AG04449 (cell line): ENCODE measurements at regions not wholly inside any gene's neighbourhood (a gene's known extent, or its start where the extent isn't known, plus 50 kb on each side); places are given as distances from the start of the nearest gene placed in this dataset.

Source experiments
- CTCF ChIA-PET: fragments of 350-600 bp; formaldehyde crosslinking; extraction: SDS; loops from one replicate; lab custom pipeline; 2021; ENCODE audit warnings: antibody characterized with exemption; lab: Yijun Ruan, JAX
- POLR2A ChIA-PET: fragments of 400-600, 350-600 bp; formaldehyde crosslinking; extraction: SDS; loops from one replicate; lab custom pipeline; 2020; ENCODE audit warnings: antibody characterized with exemption, inconsistent platforms; lab: Yijun Ruan, JAX
- DNase-seq: peaks from one replicate; pipeline ENCODE4 v3.0.0-alpha.2; 2010; ENCODE audit warnings: low read depth, low spot score
- H3K4me3 ChIP-seq: 2 replicates; pipeline ENCODE4 v1.5.1; 2011; ENCODE audit warnings: low read depth, mild to moderate bottlenecking, control low read depth, low read length
- CTCF ChIP-seq: IDR thresholded peaks from one replicate; pipeline ENCODE4 v1.5.1; 2011; ENCODE audit warnings: mild to moderate bottlenecking, moderate library complexity, low read length, control low read depth, inconsistent platforms; ENCODE audit not compliant: insufficient read depth; ENCODE audit errors: missing control alignments

- H3K4me3 ChIP-seq: no peak overlapping the region
- ChIA-PET POLR2A (no interaction called here), CTCF (no interaction called here)
- no peak for TF ChIP-seq CTCF
- no peak for DNase-seq
Observed at GRCh38 chrX:9343971-9344370, 120.9 kb upstream of the TBL1X start.

GRCh38 chrX:9345957-9346356, 118.9 kb upstream of the TBL1X start:
- TF ChIP-seq CTCF: no peak
- ChIA-PET POLR2A (no interaction called here), CTCF (no interaction called here)
- DNase-seq: no peak
- no peak overlapping the region for H3K4me3 ChIP-seq

- H3K4me3 ChIP-seq: no peak overlapping the region
- POLR2A ChIA-PET: no interaction called here
- CTCF ChIA-PET: interaction anchor here (0.7 kb wide), 1 partner anchor 113 kb away, joined by 3 read pairs; no protein-coding TSS in a partner anchor
Observed at GRCh38 chrX:9349572-9350494, 115.0 kb upstream of the TBL1X start.

GRCh38 chrX:9351126-9351525, 113.7 kb upstream of the TBL1X start:
- TF ChIP-seq CTCF: no peak
- ChIA-PET POLR2A (no interaction called here), CTCF (no interaction called here)
- no peak for DNase-seq
- no peak overlapping the region for H3K4me3 ChIP-seq

More at GRCh38 chrX:9349572-9350494, 115.0 kb upstream of the TBL1X start:
- TF ChIP-seq CTCF: no peak
- no peak for DNase-seq

GRCh38 chrX:9352243-9352642, 112.6 kb upstream of the TBL1X start:
- POLR2A ChIA-PET: no interaction called here
- CTCF ChIA-PET: no interaction called here
- H3K4me3 ChIP-seq: no peak overlapping the region
- no peak for TF ChIP-seq CTCF
- no peak for DNase-seq

GRCh38 chrX:9352694-9353411, 112.0 kb upstream of the TBL1X start:
- no peak overlapping the region for H3K4me3 ChIP-seq
- no peak for DNase-seq
- TF ChIP-seq CTCF: no peak
- ChIA-PET CTCF (no interaction called here), POLR2A (interaction anchor here (0.7 kb wide), 1 partner anchor 36 kb away, joined by 3 read pairs; no protein-coding TSS in a partner anchor)
